ENCODE measurements at regions not wholly inside any gene's neighbourhood (a gene's known extent, or its start where the extent isn't known, plus 50 kb on each side); places are given as distances from the start of the nearest gene placed in this dataset.

GRCh38 chr6:25177500-25178028 is 101.6 kb upstream of the CARMIL1 start:
- TF ChIP-seq CTCF (IDR thresholded peaks at IDR 0.05) = no peak
- TF ChIP-seq ZFX (IDR thresholded peaks at IDR 0.05; ENCODE audit: borderline replicate concordance) = no peak
